TTC549 (cell line): ENCODE measurements at regions not wholly inside any gene's neighbourhood (a gene's known extent, or its start where the extent isn't known, plus 50 kb on each side); places are given as distances from the start of the nearest gene placed in this dataset.
A peak's percentile ranks its signal among the peaks of the same experiment; 100 is the strongest.
"Not testable (repeated sequence)": the region's sequence is repeated elsewhere in the genome, so short reads cannot be mapped to it uniquely, and the experiment has no call there.

Experiments used
- FAIRE-seq: peaks from 2 replicates; lab custom pipeline; 2012; peaks lifted over from hg19 to GRCh38; lab: Jason Lieb, UNC

- no peak for FAIRE-seq
These were observed 50.3 kb upstream of the SNRK start for GRCh38 chr3:43236008-43236407.

GRCh38 chr3:43233062-43233461, 53.3 kb upstream of the SNRK start:
- no peak for FAIRE-seq

- no peak for FAIRE-seq
These were observed 54.9 kb upstream of the SNRK start for GRCh38 chr3:43231276-43232000.

- not testable (repeated sequence) for FAIRE-seq
These were observed 56.5 kb upstream of the SNRK start for GRCh38 chr3:43229865-43230264.

GRCh38 chr3:43227685-43228084, 58.7 kb upstream of the SNRK start:
- FAIRE-seq = not testable (repeated sequence)

GRCh38 chr3:43224405-43225073, 61.8 kb upstream of the SNRK start:
- FAIRE-seq = no peak

GRCh38 chr3:43223670-43224364, 62.5 kb upstream of the SNRK start:
- FAIRE-seq = peak; percentile 13

GRCh38 chr3:43222590-43222989, 63.8 kb upstream of the SNRK start:
- FAIRE-seq = no peak

- FAIRE-seq = no peak
These were observed 65.3 kb upstream of the SNRK start for GRCh38 chr3:43221076-43221475.

GRCh38 chr3:43219616-43220015, 66.7 kb upstream of the SNRK start:
- no peak for FAIRE-seq

GRCh38 chr3:43218921-43219320, 67.4 kb upstream of the SNRK start:
- FAIRE-seq = no peak

- no peak for FAIRE-seq
These were observed 68.2 kb upstream of the SNRK start for GRCh38 chr3:43218156-43218555.

- FAIRE-seq = no peak
These were observed 68.7 kb upstream of the SNRK start for GRCh38 chr3:43217633-43218032.

GRCh38 chr3:43217206-43217605, 69.1 kb upstream of the SNRK start:
- no peak for FAIRE-seq

GRCh38 chr3:43215663-43216275, 70.6 kb upstream of the SNRK start:
- no peak for FAIRE-seq

GRCh38 chr3:43215138-43215537, 71.2 kb upstream of the SNRK start:
- no peak for FAIRE-seq

- no peak for FAIRE-seq
These were observed 71.7 kb upstream of the SNRK start for GRCh38 chr3:43214616-43215015.

GRCh38 chr3:43213631-43214030, 72.7 kb upstream of the SNRK start:
- FAIRE-seq = no peak

GRCh38 chr3:43212914-43213611, 73.3 kb upstream of the SNRK start:
- FAIRE-seq = no peak

- FAIRE-seq = no peak
These were observed 74.7 kb upstream of the SNRK start for GRCh38 chr3:43211681-43212080.

GRCh38 chr3:43210049-43211027, 76.0 kb upstream of the SNRK start:
- no peak for FAIRE-seq
